ENCODE measurements at regions not wholly inside any gene's neighbourhood (a gene's known extent, or its start where the extent isn't known, plus 50 kb on each side); places are given as distances from the start of the nearest gene placed in this dataset.

DNA sequence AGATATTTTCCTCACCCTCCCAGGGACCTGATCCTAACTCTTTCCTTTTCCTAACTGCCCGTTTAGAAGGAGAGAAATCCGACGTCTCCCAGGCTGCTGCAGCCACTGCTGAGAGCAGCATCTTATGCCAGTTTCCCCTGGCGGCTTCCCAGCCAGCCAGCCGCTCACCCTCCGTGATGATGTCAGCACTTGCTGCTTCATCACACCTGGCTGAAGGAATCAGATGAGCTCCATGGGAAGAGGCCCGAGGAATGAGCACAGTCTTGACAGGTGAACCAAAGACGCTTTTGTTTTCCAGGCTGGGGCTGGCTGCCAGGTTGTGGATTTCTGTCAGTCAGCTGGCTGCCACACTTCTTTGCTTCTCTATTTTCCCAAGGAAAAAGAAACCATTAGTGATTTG lies 445.1 kb upstream of the RBMS3 start:
- DNase-seq, result no peak

DNA sequence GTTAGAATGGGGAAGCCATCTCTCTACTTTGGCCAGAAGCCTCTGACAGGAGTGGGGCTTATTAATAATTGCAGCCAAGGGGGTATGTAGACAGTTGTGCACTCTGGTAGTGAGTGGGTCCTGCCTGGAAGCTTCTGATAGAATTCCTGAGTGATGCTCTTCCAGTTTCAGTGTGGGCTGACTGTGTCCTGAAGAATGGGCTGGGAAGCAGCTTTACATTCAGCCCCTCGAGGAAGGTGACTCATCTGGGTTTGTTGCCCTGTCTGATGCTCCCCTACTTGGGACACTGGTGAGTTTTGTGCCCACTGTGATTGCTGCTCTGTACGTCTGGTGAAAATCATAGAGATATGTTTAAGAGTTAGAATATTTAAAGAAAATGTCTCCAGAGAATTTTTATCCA lies 444.7 kb upstream of the RBMS3 start:
- DNase-seq, result no peak

DNA sequence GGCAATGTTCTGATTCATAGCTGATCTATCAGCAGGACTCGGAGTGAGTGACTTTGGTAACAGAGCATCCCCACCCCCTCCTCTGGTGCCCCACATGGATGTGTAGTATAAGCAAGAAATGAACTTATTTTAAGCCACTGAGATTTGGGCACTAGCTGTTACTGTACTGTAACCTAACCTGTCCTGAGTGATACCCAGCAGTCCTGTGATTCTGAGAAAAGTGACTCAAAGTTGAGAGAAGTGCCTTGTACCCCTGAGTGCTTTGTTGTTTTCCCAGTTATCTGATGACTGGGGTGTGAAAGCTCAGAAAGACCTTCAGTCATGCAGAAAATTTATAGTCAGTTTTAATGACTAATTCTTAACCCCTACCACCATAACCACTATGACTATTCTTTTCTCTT lies 439.9 kb upstream of the RBMS3 start:
- DNase-seq, result no peak

DNA sequence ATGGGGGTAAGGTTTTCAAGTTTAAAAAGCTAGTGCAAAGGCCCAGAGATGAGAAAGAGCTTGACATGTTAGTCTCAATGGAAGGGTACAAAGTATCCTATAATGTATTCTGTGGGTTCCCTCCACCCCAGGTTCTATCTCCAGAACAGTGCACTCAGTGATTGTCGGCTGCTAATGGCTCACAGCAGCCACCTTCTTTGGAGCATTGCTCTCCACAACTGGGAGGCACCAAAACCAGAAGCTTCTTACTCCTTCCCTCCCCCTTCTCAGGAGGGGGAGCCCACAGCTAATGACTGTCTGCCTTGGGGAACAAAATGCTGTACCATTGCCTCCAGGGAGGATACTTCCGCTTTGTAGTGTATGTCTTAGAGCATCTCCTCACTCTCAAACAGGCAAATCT lies 439.4 kb upstream of the RBMS3 start:
- no peak for DNase-seq

DNA sequence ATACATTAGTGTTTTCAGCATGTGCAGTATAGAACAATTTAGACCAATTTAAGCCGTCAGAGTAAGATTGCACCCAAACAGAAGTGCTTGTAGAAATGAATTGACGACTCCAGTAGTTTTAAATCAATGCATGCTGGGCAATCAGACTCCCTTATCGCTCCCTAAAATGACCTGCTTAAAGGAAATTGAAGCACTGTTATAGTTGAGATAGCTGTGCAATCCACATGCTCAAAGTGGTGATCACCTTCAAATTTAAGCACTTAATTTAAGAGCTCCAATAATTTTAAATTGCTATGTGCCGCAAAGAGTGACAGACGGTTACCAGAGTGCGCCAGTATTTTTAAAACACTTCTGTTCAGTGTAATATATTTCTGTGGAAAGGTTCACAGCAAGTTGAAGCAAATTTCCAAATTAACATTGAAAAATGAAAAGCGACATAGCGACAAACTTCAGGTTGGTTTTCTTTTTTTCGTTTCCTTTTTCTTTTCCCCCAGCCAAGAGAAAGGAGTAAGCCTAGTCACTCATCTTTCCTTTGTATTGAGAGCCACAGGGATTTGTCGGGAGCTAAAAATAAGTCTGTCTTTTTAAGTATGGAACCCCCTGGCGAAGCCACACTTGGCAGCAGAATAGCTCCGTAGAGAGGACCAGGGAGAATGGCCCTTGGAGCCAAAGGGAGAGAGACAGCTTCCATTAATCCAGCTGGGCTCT lies 436.4 kb upstream of the RBMS3 start:
- no peak for DNase-seq

DNA sequence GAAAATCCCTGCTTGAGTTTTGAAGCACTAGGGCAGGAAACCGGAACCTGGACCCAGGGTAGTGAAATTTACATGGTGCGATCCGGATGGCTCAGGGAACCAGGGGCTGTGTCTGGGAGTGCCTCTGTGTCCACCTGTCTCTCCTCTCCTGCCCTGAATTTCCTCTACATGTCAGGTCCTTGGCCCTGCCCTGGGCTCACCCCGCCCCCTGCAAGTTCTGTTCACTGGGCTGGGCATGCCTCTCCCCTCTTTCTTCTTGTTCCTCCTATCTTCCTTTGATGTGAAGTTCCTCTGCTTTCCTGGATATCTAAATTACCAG lies 435.9 kb upstream of the RBMS3 start:
- DNase-seq, result no peak

DNA sequence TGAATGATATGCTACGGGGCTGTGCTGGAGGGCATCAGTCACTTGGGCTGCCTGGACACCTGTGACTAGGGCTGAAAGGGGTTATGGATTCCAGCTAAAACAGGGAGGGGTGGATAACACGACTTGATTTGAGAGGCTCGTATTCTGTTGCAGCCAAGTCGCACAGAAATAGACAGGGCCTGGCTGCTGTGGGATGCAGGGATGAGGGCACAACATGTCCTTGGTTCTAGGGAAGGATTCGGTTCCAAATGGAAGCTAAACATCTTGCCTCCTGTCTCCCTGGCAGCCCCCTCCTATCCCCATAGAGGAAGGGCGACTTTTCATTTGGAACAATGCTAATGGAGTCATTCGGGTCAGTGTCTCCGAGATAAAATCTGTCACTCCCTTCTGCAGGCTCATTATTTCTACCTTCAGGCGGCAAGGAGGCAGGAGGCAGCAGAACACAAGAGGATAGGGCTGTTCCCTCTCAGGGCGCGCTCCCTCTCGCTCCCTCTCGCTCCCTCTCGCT lies 433.8 kb upstream of the RBMS3 start:
- DNase-seq, result no peak

DNA sequence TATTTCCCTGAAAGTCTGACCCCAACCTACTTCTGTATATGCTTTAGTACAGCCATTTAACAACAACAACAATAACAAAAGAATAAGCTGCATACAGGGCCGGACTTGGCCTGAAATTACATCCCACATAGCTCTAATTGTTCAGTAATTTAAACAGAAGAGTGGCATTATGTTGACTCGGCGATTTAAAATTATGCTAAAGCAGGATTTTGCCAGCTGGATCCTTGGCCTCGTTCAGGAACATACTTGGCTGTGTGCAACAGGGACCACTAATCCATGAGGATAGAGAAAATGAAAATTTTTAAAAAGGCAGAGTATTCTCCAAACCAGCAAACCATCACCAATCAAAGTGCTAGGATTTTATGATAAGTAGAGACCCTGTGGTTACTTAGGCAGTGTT lies 433.1 kb upstream of the RBMS3 start:
- DNase-seq, result no peak

DNA sequence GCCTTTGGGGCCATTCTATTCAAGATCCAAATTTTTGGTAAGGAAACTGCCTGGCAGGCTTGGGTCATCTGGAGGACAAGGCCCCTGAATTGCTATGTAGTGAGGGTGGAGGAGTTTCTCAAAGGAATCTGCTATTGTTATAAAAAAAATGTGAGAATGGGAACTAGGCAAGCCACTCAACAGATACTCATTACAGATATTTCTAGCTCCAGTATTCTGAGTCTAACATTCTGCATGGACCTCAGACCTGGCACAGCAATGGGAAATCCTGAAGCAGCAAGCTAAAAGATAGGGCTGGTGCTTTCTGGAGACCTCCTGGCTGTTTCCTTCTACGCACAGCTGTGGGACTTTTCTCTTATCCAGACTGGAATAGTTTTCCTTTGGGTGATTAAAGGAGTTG lies 430.7 kb upstream of the RBMS3 start:
- no peak for DNase-seq

DNA sequence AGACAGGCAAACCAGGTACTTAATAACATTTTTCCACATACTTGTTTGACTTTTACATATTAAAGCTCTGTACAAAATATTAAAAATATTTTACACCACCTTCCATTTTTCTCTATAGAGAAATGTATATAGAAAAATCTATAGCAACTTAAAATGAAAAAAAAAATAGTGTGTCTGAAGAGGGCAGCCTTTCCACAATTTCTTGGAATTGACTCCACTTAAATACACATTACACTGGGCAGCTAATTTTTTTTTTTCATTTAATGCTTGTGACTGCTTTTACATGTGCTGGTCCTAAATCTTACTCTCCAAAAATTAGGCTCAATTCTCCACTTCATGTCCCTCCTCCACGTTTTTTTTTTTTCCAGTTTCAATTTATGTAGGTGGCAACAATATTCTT lies 427.0 kb upstream of the RBMS3 start:
- DNase-seq, result no peak

DNA sequence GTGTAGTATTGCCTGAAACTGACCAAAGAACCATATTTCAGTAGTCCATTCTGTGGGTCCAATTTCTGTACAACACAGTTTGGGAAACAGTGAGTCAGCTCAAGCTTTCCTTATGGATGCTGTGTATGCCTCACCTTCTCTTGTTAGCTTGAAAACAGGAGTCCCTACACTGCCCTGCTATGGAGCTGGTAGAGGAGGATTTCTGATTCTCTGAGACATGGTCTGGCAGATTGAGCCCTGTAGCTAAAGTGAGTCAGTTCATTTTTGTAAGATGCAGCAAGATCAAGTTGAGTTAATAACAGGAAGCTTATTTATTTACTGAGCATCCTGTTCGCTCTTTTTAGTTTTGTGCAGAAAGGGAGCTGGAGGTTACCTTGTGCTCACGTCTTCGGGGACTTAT lies 424.1 kb upstream of the RBMS3 start:
- DNase-seq, result no peak

DNA sequence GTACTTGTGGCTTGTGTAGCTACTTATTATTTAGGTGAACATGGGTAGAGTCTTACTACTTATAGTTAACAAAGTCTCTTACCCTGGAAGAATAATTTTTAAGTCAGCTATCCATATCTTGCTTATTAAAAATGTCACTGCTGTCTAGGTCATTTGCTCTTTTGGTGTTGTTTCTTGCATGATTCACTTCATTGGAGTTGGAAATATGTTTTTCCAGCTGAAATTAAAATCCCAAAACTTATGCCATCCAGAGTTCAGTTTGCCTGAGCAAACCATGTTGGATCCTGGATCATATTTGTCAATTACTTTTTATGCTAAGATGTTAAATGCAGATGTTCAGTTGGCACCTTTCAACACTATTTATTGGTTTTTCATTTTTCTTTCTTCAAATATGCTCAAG lies 421.0 kb upstream of the RBMS3 start:
- no peak for DNase-seq

DNA sequence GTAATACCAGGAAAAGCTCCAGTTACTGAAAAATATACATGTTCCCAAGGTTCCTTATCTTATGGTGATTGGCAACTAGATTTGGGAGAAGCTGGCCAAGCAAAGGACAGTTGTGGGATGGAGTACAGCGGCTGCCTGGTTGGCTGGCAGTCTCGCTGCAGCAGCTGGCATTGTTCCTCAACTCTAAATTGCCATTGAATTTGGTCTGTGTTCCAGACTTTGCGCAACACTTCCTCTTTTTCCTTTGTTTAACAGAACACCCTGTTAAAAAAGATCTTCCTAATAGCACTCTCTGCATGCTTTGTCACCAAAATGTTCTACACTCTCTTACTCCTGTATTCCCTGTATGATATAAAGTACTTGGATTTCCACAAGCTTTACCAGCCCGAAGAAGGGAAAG lies 420.6 kb upstream of the RBMS3 start:
- DNase-seq, result peak in 1 of 2 donors; percentile 11

DNA sequence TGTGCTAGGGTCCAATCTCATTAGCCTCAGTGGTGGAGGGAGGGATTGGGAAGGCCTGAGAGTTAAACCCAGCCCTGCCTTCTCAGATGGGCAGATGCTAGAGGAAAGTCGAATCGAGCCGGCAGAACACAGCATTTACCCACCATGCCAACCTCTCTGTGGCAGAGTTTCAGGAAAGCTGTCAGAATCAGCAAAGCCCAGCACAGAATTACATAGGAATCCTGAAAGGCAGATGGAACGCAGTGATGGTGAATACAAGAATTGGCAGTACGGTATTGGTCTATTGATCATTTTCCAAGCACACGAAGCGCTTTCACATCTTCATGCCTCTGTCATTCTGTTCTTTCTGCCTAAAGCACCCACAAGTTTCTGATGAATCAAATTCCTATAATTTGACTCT lies 417.7 kb upstream of the RBMS3 start:
- DNase-seq, result no peak

DNA sequence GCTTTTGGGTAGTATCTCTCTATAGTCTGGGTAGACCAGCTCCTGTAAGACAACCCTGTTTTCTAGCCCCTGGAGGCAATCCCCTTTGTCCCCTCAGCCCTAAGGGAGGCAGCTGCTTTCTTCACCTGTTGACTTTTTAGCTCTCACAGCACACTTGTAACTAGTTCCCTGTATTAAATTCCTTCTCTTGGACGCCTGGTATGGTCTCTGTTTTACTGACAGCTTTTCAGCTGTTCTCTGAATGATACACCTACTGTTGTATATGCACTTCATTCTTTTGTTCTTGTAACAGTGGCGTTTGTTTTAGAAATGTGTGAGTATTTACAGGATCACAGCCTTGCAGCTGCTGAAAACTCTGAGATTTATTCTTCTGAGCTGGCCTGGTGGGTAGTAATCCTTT lies 413.0 kb upstream of the RBMS3 start:
- no peak for DNase-seq

DNA sequence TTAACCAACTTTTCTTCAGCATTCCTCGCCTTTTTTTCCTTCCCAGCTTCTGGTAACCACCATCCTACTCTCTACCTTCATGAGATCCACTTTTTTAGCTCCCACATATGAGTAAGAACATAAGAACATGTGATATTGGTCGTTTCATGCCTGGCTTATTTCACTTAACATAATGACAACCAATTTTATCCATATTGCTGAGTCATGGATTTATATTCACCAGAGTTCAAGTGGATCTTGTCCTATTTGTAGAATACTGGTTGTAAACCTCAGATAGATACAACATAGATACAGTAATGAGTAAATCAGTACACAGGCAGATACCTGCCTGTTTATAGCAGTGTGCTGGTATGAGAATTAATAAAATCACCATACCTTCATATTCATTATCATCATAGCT lies 412.0 kb upstream of the RBMS3 start:
- no peak for DNase-seq

DNA sequence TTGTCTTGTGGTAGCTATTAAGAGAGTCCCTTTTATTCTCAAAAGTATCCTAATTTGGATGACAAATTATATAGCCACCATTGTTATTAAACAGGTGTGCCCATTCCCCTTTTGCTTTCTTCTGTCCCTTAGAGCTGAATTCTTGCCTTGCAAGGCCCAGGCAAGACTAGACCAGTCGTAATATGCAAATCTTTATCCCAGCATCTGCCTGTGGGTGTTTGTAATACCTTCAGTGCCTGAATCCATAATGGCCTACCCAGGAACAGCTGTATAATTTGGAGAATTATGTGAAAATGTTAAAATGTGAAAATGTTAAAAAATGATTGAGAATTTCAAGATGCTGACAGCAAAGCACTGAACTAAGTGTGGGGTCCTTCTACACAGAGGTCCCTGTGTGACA lies 403.0 kb upstream of the RBMS3 start:
- no peak for DNase-seq

DNA sequence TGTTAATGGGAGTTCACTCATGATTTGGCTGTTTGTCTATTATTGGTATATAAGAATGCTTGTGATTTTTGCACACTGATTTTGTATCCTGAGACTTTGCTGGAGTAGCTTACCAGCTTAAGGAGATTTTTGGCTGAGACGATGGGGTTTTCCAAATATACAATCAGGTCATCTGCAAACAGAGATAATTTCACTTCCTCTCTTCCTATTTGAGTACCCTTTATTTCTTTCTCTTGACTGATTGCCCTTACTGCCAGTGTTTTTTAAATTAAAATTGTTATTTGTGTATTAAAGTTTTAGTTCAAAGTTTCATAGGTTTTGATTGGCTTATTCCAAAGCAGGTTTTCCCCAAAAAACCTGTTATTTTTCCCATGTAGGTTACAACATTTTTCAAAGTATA lies 390.5 kb upstream of the RBMS3 start:
- DNase-seq, result no peak

DNA sequence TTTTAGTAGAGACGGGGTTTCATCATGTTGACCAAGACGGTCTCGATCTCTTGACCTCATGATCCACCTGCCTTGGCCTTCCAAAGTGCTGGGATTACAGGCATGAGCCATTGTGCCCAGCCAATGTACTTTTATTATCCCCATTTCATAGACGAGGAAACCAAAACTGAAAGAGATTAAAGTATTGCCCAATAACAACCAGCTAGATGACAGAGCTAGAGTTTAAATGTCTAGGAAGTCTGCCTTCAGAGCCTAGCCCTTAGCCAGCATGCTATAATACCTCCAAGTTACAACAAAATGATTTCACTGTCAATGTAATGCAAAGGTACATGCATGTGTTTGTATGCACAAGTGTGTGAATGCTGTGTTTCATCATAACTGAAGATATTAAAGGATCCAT lies 389.4 kb upstream of the RBMS3 start:
- no peak for DNase-seq

DNA sequence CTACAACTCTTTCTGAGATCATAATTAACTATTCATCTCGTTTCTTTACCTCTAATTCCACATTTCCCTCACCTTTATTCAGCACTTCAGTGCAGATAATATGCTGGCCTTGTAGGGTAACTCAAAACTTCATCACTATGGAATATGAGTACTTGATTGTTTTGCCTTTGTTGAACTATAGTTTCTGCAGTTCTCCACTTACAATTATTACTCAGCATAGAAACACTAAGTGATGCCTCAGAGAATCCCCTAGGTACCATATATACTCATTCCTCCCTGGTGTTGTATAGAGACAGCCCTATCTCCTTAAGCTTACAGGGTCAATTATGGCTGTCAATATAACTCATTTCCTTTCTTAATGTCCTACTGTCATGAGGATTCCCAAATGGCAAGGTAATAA lies 380.6 kb upstream of the RBMS3 start:
- no peak for DNase-seq

DNA sequence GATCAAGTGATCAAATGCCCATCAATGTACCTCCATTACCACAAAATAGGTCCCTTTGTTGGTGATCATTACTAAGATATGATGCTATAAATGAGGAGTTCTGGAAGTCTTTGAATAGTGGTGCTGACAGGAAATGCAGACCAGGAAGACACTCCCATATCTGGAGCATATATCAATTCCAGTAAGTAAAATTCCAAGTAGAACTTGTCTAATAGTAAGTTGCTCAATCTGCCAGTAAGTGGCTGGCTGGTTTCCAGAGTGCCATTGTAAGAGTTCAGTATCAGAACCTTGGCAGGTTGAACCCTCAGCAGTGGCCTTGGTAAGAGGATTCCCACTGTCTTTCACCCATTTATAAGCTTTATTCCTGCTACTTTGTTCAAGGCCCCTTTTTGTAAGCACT lies 379.9 kb upstream of the RBMS3 start:
- DNase-seq, result no peak

DNA sequence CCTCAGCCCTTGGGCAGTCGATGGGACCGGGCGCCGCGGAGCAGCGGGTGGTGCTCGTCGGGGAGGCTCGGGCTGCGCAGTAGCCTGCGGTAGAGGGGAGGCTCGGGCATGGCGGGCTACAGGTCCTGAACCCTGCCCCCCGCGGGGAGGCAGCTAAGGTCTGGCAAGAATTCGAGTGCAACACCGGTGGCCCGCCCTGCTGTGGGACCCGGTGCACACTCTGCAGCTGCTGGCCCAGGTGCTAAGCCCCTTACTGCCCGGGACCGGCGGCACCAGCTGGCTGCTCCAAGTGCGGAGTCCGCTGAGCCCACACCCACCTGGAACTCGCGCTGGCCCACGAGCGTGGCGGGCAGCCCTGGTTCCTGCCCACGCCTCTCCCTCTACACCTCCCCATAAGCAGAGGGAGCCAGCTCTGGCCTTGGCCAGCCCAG lies 377.7 kb upstream of the RBMS3 start:
- no peak for DNase-seq

DNA sequence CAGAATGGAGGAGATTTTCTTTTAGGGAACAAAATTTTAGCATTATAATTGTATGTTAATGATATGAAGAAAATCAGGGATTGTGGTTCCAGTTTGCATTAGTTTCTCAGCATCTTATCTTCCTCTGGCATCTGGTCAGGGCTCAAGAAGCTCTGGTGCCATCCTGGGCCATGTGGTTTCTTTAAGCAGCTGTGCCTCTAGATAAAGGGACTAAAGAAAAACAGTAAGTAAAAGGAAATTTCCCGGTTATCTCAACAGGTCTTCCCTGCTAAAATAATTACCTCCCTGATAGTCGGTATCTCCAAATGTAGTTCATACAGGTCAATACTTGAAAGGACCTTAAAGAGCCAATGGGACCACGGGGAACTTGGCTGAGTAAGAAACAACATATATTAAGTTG lies 375.1 kb upstream of the RBMS3 start:
- DNase-seq, result no peak

DNA sequence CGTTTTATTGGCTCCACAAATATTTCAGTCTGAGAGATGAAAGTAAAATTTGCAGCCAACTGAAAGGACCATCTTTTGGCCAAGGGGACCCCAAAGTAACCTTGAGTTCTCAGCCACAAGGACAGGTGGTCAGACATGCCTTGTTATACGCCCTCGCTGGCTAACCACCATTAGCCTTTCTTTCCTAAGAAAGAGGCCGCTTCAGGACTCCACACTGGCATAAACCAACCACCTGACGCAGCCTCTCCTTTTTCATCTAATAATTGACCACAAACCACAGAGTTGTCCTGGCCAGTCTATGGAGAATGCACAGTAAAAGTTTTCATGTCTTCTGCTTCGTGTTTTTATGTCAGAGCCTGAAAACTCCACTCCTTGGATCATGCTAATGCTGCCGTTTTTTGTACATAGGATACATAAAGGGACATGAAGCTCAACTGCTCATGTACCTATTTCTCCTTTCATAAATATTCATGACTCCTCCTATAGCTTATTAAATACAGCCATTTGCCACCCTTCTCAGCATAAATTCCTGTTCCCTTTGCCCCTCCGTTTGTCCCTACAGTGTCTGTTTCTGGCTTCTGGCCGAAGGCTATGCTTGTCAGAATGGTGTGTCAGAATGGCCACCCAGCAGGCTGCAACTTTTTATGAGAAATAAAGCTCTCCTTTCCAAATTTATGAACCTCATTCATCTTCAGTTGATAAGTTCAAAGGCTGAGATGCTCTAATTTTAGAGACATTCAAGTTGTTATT lies 374.1 kb upstream of the RBMS3 start:
- DNase-seq, result no peak

DNA sequence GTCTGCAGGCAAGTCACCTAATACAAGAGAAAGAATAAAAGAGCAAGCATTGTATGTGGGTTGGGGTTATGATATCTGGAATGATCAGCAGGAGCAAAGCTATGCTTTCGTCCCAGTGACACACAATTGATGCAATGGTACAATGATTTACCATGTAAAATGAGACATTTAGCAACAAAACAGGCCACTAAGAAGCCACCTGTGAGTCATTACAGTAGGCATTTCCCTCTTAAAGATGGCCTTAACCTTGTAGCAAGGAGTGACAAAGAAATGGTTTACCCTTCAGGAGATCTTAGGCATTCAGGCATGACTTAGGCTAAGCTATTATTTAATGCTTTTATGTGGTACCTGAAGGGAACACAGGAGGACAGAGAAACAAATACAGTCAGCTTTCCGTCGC lies 373.3 kb upstream of the RBMS3 start:
- DNase-seq, result no peak
